GM12892 (cell line): ENCODE measurements at regions not wholly inside any gene's neighbourhood (a gene's known extent, or its start where the extent isn't known, plus 50 kb on each side); places are given as distances from the start of the nearest gene placed in this dataset.
"Not testable (repeated sequence)": the region's sequence is repeated elsewhere in the genome, so short reads cannot be mapped to it uniquely, and the experiment has no call there.

Experiments used
- DNase-seq: peaks from one replicate; pipeline ENCODE4 v3.0.0; 2011; ENCODE audit not compliant: insufficient read length
- FAIRE-seq: peaks from 2 replicates; lab custom pipeline; 2011; peaks lifted over from hg19 to GRCh38; lab: Jason Lieb, UNC
- POLR2A ChIP-seq: IDR thresholded peaks from 2 replicates; pipeline ENCODE4 v1.6.1; 2011; ENCODE audit warnings: low read depth, low read length, control low read depth
- POLR2AphosphoS5 ChIP-seq: IDR thresholded peaks from 2 replicates; pipeline ENCODE4 v1.6.1; 2011; ENCODE audit warnings: low read depth, low read length, control low read depth
- TAF1 ChIP-seq: IDR thresholded peaks from 2 replicates; pipeline ENCODE4 v1.6.1; 2011; ENCODE audit warnings: low read depth, mild to moderate bottlenecking, control low read depth, low read length, borderline replicate concordance

DNA sequence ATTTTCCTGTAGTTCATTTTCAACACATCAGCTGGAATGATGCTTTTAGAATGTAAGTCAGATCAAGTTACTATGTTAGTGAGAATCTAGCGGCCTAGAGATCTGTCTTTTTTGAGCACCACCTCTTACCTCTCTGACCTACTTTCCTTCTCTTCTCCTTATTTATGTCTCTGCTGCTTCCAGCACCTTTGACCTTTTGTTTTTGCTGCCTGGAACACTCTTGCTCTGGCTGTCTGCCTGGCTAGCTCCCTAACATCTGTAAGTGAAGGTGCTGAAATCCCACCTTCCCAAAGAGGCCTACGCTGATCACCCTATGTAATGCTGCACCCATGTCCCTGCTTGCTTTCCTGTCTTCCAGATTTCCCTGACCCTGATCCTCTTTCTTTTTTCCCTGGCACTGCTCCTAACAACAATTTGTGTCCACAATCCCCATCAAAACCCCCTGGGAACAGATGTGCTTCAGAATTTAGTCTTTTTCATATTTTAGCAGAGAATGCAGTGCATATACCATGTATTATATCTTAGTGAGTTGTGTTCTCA, 87.8 kb downstream of the RFPL4B start:
- TF ChIP-seq POLR2AphosphoS5 (no peak), TAF1 (no peak), POLR2A (no peak)
- DNase-seq (no peak), FAIRE-seq (no peak)

DNA sequence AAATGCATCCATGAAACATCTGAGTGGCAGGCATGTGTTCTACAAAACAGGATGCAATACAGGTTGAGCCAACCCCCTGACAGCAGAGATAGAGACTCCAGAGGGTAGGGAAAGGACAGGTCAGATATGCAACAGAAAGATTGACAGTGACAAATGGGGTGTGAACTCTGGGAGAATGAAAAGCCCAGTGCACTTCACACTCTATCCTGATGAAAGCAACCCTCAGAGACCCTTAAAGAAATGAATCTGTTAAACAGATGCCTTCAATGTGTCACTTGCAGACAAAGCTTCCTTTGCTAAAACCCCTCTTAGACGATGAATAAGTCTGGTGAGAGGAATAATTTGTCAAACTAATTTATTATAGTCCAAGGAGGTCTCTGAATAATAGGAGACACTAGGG, 89.9 kb downstream of the RFPL4B start:
- DNase-seq (no peak), FAIRE-seq (no peak)
- TF ChIP-seq POLR2A (no peak), TAF1 (no peak), POLR2AphosphoS5 (no peak)

DNA sequence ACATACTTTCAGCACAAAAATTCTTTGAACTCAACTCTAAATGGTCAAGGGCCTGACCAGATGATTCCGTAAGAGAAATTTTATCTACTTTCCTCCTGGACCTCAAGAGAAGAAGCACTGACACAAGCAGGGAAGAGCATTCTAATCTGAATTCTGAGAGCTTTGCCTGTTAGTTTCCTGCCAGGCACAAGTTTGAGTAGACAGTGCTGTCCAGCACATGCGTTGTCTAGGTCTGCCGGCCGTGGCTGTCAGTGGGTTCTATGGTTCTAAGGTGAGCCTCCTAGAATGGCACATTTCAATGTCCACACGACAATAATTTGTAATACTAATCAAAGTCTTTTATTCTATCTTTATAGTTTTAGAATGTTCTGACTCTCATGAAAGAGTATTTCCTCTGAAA, 91.9 kb downstream of the RFPL4B start:
- TF ChIP-seq POLR2AphosphoS5 (no peak), TAF1 (no peak), POLR2A (no peak)
- DNase-seq: no peak
- FAIRE-seq: no peak

DNA sequence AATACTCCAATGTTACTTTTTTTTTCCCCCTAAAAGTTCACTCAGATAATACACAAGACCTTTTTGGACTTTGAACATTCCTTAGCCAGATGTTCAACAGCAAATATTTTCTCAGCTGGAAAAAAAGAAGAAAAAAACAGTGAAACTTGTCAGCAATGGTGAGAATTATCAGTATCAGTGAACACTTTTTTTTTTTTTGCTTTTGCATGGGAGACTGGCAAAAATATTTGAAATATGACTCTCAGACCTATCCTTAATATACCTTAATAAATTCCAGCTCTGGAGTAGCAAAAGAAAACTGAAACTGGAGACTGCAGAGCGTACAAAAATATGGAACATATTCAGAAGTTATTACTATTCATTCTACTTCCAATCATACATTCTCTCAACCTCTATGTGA, 92.3 kb downstream of the RFPL4B start:
- FAIRE-seq: no peak
- no peak for DNase-seq
- TF ChIP-seq POLR2AphosphoS5 (no peak), POLR2A (no peak), TAF1 (no peak)

DNA sequence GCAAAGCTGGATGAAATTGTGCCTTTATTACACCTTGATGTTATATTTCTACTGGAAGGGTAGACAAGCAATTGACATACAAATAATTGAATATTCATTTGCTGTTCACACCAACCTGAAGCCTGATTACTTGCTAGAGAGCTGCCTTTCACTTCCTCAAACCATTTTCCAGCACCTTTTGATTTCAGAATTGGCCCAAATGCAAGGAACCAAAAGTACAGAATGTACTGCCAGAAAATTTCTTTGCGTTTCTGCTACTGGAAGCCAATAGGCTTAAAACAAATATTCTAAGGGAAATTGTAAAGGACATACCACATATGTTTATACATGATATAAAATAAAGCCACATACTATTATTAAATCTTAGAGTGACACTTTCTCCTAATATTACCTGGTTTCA, 94.5 kb downstream of the RFPL4B start:
- FAIRE-seq (no peak), DNase-seq (no peak)
- no peak for TF ChIP-seq TAF1
- no peak for TF ChIP-seq POLR2A
- TF ChIP-seq POLR2AphosphoS5: no peak

DNA sequence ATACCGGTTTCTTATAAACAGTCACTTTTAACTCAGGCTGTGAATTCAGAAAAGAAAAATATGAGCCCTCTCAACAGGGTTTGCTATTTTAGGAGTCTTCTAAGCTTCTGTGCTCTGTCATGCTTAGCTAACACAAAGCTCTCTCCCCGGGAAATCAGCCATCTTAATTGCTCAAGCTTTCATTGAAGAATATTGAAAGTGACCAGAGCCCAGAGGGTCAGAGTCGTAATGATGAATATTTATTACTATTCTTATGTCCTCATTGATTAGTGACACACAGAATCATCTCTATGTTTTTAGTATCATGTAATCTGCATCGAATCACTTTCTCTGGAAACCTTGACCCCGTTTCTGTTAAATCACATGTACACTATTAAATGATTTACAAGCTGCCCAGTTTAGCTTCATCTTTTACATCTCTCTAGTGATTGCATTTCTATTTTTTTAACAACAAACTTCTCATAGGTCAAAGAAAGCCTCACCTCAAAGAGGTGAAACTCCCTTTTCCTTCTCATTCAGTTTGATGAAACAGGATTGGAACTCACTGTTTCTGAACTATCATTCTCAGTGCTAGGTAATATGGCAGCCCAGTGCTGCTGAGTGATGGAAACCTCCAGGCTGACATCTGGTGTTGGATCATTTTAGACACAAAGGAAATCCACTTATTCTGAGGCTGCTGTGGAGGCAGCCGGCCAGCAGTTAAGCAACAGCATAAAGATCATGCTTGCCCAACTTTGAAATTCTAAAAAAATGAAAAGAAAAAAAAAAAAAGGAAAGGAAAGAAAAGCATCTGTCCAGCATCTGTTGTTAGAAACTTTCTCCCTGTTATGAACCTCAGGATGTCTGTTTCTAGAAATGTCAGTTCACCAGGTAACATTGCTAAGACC, 96.3 kb downstream of the RFPL4B start:
- DNase-seq (no peak), FAIRE-seq (no peak)
- TF ChIP-seq POLR2AphosphoS5: no peak
- no peak for TF ChIP-seq TAF1
- no peak for TF ChIP-seq POLR2A

DNA sequence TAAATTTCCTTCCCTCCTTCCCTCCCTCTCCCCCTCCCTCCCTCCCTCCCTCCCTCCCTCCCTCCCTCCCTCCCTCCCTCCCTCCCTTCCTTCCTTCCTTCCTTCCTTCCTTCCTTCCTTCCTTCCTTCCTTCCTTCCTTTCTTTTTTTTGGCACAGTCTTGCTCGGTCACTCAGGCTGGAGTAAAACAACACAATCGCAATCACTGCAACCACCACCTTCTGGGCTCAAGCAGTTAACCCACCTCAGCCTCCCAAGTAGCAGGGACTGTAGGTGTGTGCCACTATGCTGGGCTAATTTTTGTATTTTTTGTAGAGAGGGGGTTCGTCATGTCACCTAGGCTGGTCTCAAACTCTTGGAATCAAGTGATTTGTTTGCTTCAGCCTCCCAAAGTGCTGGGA, 101.7 kb downstream of the RFPL4B start:
- FAIRE-seq, DNase-seq: not testable (repeated sequence)

DNA sequence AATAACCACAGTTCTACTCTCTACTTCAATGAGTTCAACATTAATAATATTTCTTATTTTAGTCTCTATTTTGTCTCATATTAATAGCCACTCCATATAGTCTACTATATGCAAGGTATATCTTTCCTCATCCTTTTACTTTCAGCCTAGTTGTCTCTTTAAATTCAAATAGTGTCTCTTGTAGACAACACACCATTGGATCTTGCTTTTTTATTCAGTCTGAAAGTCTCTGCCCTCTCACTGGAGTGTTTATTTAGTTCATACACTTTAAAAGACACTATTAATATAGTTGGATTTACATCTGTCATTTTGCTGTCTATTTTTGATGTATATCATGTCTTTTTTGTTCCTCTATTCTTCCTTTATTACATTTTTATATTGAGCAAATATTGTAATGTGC, 103.5 kb downstream of the RFPL4B start:
- FAIRE-seq (no peak), DNase-seq (no peak)
- no peak for TF ChIP-seq POLR2A
- TF ChIP-seq TAF1: no peak
- TF ChIP-seq POLR2AphosphoS5: no peak

DNA sequence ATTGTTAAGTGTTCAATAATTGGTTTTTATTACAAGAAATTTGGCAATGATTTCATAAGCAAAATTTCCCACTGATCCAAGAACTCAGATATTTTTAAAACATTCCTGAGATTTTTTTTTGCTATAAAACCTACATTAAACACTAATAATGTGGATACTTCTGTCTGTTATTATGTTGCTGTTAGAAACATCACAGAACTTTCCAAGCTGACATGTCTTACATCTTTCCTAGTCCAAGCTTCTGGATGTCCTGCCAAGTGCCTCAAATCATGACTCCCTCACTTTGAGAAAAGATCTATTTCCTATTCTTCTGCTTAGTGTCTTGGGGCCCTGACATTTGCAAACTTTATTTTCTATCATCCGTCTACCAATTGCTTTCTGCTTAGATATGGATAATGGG, 110.8 kb downstream of the RFPL4B start:
- DNase-seq (no peak), FAIRE-seq (no peak)
- TF ChIP-seq TAF1 (no peak), POLR2A (no peak), POLR2AphosphoS5 (no peak)

DNA sequence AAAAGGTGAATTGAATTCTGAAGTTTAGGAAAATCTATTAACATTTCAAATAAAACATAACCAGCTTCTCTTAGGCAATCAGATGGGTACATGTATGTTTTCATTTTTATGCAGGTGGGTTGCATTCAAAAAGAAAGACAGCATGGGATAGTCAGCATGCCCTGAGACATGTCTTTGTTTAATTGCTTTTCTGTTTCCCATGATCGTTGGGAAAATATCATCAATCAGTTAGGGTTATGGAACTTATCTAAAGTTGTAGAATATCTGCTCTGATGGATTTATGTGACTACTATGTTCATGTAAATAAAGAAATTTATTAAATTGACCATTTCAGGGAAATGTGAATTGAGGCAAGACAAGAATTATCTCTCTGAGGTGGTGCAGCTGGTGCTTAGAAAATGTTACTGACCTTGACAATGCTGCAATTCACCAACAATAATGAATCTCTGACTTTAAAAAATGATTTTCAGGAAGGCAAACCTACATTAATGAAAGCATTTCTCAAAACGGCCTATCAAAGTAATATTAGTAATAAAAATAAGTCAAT, 112.7 kb downstream of the RFPL4B start:
- FAIRE-seq (no peak), DNase-seq (no peak)
- TF ChIP-seq POLR2AphosphoS5 (no peak), TAF1 (no peak), POLR2A (no peak)

DNA sequence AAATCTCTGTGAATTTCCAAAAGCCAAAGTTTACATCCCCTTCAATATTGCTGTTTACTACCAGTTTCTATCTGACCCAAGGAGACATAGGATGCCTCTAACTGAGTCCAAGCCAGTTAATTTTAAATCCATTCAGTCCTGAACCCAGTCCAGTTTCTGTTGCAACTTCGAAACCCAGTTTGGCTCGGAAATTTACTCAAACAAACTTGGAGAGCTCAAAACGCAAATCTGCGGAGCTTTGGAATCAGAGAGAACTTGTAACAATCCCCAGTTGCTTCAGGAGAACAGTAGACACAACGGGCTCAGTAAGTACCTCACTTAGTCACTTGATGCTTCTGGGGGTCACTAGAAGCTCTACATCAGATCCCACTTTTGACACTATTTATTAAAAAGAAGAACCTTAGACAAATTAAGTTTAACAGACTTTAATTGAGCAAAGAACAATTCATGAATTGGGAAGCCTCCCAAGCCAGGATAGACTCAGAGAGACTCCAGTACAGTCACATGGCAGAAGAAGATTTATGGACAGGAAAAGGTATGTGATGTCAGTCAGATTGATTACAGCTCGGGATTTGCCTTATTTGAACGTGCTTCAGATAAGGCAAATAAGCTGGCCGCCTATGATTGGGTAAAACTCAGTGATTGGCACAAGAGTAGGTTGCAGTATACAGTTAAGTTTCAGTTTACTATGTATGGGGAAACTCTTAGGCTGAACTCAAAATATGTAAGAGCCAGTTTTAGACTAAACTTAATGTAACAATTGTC, 118.0 kb downstream of the RFPL4B start:
- TF ChIP-seq POLR2AphosphoS5 (no peak), POLR2A (no peak), TAF1 (no peak)
- DNase-seq (no peak), FAIRE-seq (no peak)
